ENCODE measurements at regions not wholly inside any gene's neighbourhood (a gene's known extent, or its start where the extent isn't known, plus 50 kb on each side); places are given as distances from the start of the nearest gene placed in this dataset.

- BruUV-seq (replicated peaks), result no TSS peak
- Histone ChIP-seq H3K4me3 (ENCODE audit: low read depth in 2 of 2, low read length in 2 of 2) (no peak overlapping the region), H3K36me3 (ENCODE audit: control insufficient read depth, insufficient read depth, low read length) (no peaks in the 10 kb centered on the region), H3K27me3 (ENCODE audit: control insufficient read depth, insufficient read depth, low read length) (no peaks in the 10 kb centered on the region), H3K9me3 (ENCODE audit: control insufficient read depth, insufficient read depth, low read depth, low read length) (peaks cover 2% of the 10 kb centered on the region; the same call in 1 of the 2 replicates), H3K27ac (ENCODE audit: low read length) (no peak overlapping the region), H3K4me1 (ENCODE audit: control insufficient read depth, insufficient read depth, low read length) (no peaks in the 10 kb centered on the region)
- intact Hi-C loops (cut with micrococcal nuclease; ENCODE audit: unreplicated experiment), result no loop called here
- ATAC-seq (no peak), DNase-seq (ENCODE audit: low read depth, low spot score) (no peak)
- in situ Hi-C loops (cut with HindIII; ENCODE audit: low pct_unique_long_range_greater_than_20kb, low sequenced_read_pairs), result no loop called here
- ChIA-PET POLR2A (no interaction called here), CTCF (no interaction called here)
- TF ChIP-seq CTCF (IDR thresholded peaks at IDR 0.05), result no peak
- no peak for TF ChIP-seq TCF7L2 (IDR thresholded peaks at IDR 0.05; ENCODE audit: low read depth, low read length)
- TF ChIP-seq SIN3A (IDR thresholded peaks at IDR 0.05; ENCODE audit: borderline replicate concordance, insufficient read depth, low read depth, low read length), result no peak
- TF ChIP-seq POLR2AphosphoS5 (IDR thresholded peaks at IDR 0.05; ENCODE audit: low read depth, low read length), result no peak
- TF ChIP-seq REST (IDR thresholded peaks at IDR 0.05; ENCODE audit: insufficient read depth in 1 of 2, low read depth in 2 of 2, low read length in 1 of 2), result no peak
Measured at GRCh38 chr22:47734511-47734910, 972.1 kb downstream of the TBC1D22A start.

GRCh38 chr22:47727641-47728040 lies 965.2 kb downstream of the TBC1D22A start:
- POLR2A ChIA-PET, result no interaction called here
- in situ Hi-C loops (cut with HindIII; ENCODE audit: low pct_unique_long_range_greater_than_20kb, low sequenced_read_pairs), result no loop called here
- H3K4me1 ChIP-seq (ENCODE audit: control insufficient read depth, insufficient read depth, low read length), result no peaks in the 10 kb centered on the region
- no peaks in the 10 kb centered on the region for H3K36me3 ChIP-seq (ENCODE audit: control insufficient read depth, insufficient read depth, low read length)
- BruUV-seq (replicated peaks), result no TSS peak
- no peak for ATAC-seq
- no peak overlapping the region for H3K4me3 ChIP-seq (ENCODE audit: low read depth in 2 of 2, low read length in 2 of 2)
- H3K27me3 ChIP-seq (ENCODE audit: control insufficient read depth, insufficient read depth, low read length), result no peaks in the 10 kb centered on the region
- no peak for DNase-seq (ENCODE audit: low read depth, low spot score)
- intact Hi-C loops (cut with micrococcal nuclease; ENCODE audit: unreplicated experiment), result no loop called here
- CTCF ChIA-PET, result no interaction called here
- peaks cover 2% of the 10 kb centered on the region; the same call in 1 of the 2 replicates for H3K9me3 ChIP-seq (ENCODE audit: control insufficient read depth, insufficient read depth, low read depth, low read length)
- H3K27ac ChIP-seq (ENCODE audit: low read length), result no peak overlapping the region
- no peak for TF ChIP-seq SIN3A (IDR thresholded peaks at IDR 0.05; ENCODE audit: borderline replicate concordance, insufficient read depth, low read depth, low read length)
- TF ChIP-seq REST (IDR thresholded peaks at IDR 0.05; ENCODE audit: insufficient read depth in 1 of 2, low read depth in 2 of 2, low read length in 1 of 2), result no peak
- TF ChIP-seq POLR2AphosphoS5 (IDR thresholded peaks at IDR 0.05; ENCODE audit: low read depth, low read length), result no peak
- no peak for TF ChIP-seq TCF7L2 (IDR thresholded peaks at IDR 0.05; ENCODE audit: low read depth, low read length)
- TF ChIP-seq CTCF (IDR thresholded peaks at IDR 0.05), result no peak

Data from Panc1 (cell line).